ENCODE measurements at regions not wholly inside any gene's neighbourhood (a gene's known extent, or its start where the extent isn't known, plus 50 kb on each side); places are given as distances from the start of the nearest gene placed in this dataset.
"Not testable (repeated sequence)": the region's sequence is repeated elsewhere in the genome, so short reads cannot be mapped to it uniquely, and the experiment has no call there.

- TF ChIP-seq CTCF (IDR thresholded peaks at IDR 0.05; ENCODE audit: low read depth, low read length, missing control alignments), result no peak
- DNase-seq (ENCODE audit: low read depth), result no peak
- in situ Hi-C loops (cut with HindIII; ENCODE audit: low sequenced_read_pairs), result no loop called here
- H3K4me3 ChIP-seq (ENCODE audit: low read depth, low read length), result no peak overlapping the region
These were observed 366.3 kb downstream of the RPS6KC1 start for GRCh38 chr1:213417225-213417820.

- in situ Hi-C loops (cut with HindIII; ENCODE audit: low sequenced_read_pairs), result no loop called here
- no peak for TF ChIP-seq CTCF (IDR thresholded peaks at IDR 0.05; ENCODE audit: low read depth, low read length, missing control alignments)
- no peak for DNase-seq (ENCODE audit: low read depth)
- H3K4me3 ChIP-seq (ENCODE audit: low read depth, low read length), result no peak overlapping the region
These were observed 366.8 kb downstream of the RPS6KC1 start for GRCh38 chr1:213417846-213418245.

GRCh38 chr1:213418268-213419071, 367.4 kb downstream of the RPS6KC1 start:
- DNase-seq (ENCODE audit: low read depth), result no peak
- H3K4me3 ChIP-seq (ENCODE audit: low read depth, low read length), result no peak overlapping the region
- in situ Hi-C loops (cut with HindIII; ENCODE audit: low sequenced_read_pairs), result no loop called here
- no peak for TF ChIP-seq CTCF (IDR thresholded peaks at IDR 0.05; ENCODE audit: low read depth, low read length, missing control alignments)

- H3K4me3 ChIP-seq (ENCODE audit: low read depth, low read length), result no peak overlapping the region
- no peak for DNase-seq (ENCODE audit: low read depth)
- TF ChIP-seq CTCF (IDR thresholded peaks at IDR 0.05; ENCODE audit: low read depth, low read length, missing control alignments), result no peak
- in situ Hi-C loops (cut with HindIII; ENCODE audit: low sequenced_read_pairs), result no loop called here
These were observed 368.5 kb downstream of the RPS6KC1 start for GRCh38 chr1:213419401-213420030.

- in situ Hi-C loops (cut with HindIII; ENCODE audit: low sequenced_read_pairs); H3K4me3 ChIP-seq (ENCODE audit: low read depth, low read length); DNase-seq (ENCODE audit: low read depth): not testable (repeated sequence)
These were observed 370.1 kb downstream of the RPS6KC1 start for GRCh38 chr1:213421178-213421577.

- in situ Hi-C loops (cut with HindIII; ENCODE audit: low sequenced_read_pairs), result no loop called here
- no peak for DNase-seq (ENCODE audit: low read depth)
- TF ChIP-seq CTCF (IDR thresholded peaks at IDR 0.05; ENCODE audit: low read depth, low read length, missing control alignments), result no peak
- H3K4me3 ChIP-seq (ENCODE audit: low read depth, low read length), result no peak overlapping the region
These were observed 372.0 kb downstream of the RPS6KC1 start for GRCh38 chr1:213423041-213423440.

- in situ Hi-C loops (cut with HindIII; ENCODE audit: low sequenced_read_pairs), result no loop called here
- DNase-seq (ENCODE audit: low read depth), result no peak
- TF ChIP-seq CTCF (IDR thresholded peaks at IDR 0.05; ENCODE audit: low read depth, low read length, missing control alignments), result no peak
- H3K4me3 ChIP-seq (ENCODE audit: low read depth, low read length), result no peak overlapping the region
These were observed 372.6 kb downstream of the RPS6KC1 start for GRCh38 chr1:213423605-213424004.
